ENCODE measurements at regions not wholly inside any gene's neighbourhood (a gene's known extent, or its start where the extent isn't known, plus 50 kb on each side); places are given as distances from the start of the nearest gene placed in this dataset.
"Not testable (repeated sequence)": the region's sequence is repeated elsewhere in the genome, so short reads cannot be mapped to it uniquely, and the experiment has no call there.

DNA sequence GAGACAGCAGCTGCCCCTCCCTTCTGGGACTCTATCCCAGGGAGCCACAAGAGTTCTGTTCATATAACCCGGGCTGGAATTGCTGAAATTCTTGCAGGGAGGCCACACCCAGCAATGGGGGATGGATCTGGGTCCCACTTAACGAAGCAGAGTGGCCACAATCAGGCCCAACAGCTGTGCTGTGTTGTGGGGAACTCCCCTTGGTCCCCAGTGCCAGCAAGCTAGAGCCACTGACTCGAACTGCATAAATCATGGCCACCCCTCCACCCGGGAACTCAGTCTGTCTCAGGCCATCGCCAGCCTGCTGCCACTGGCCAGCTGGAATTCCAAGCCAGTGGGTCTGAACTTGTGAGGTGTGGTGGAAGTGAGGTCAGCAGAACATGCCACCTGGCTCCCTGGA lies 111.1 kb downstream of the KLF8 start:
- DNase-seq, result no peak

- peak in 1 of 2 donors; percentile 16 for DNase-seq
Observed at GRCh38 chrX:56343664-56344063, 111.5 kb downstream of the KLF8 start.

- not testable (repeated sequence) for DNase-seq
Observed at GRCh38 chrX:56358145-56358544, 126.0 kb downstream of the KLF8 start.

GRCh38 chrX:56365171-56365570 lies 133.0 kb downstream of the KLF8 start:
- DNase-seq, result peak in 1 of 2 donors; percentile 50

GRCh38 chrX:56366901-56367300 lies 134.7 kb downstream of the KLF8 start:
- DNase-seq, result no peak

DNA sequence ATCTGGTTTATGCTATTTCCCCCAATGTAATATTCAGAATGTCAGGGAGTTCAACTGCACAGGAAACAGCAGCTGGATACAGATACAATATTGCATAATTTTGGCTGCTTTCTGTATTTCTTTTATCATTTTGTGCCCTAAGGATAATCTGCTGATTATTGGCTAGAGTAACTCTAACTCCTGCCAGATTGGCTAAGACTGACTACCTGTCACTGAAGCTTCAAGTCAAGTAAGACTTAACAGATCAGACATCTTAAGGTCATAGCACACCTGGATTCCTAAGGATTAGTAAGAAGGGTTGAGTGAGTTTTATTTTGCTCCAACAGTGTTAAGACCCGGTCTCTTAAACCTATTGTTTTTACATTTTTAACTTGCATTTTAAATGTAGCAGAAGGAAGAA lies 136.8 kb downstream of the KLF8 start:
- DNase-seq, result no peak

DNA sequence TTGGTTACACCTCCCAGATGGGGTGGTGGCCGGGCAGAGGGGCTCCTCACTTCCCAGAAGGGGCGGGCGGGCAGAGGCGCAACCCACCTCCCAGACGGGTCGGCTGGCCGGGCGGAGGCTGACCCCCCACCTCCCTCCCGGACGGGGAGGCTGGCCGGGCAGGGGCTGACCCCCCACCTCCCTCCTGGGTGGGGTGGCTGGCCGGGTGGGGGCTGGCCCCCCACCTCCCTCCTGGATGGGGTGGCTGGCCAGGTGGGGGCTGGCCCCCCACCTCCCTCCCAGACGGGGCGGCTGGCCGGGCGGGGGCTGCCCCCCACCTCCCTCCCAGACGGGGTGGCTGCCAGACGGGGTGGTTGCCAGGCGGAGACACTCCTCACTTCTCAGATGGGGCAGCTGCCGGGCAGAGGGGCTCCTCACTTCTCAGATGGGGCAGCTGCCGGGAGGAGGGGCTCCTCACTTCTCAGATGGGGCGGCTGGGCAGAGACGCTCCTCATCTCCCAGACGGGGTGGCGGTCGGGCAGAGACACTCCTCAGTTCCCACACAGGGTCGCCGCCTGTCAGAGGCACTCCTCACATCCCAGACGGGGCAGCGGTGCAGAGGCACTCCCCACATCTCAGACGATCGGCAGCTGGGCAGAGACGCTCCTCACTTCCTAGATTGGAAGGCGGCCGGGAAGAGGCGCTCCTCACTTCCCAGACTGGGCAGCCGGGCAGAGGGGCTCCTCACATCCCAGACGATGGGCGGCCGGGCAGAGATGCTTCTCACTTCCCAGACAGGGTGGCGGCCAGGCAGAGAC lies 148.0 kb downstream of the KLF8 start:
- not testable (repeated sequence) for DNase-seq

GRCh38 chrX:56382278-56382677 lies 150.1 kb downstream of the KLF8 start:
- DNase-seq, result no peak

GRCh38 chrX:56385336-56385735 lies 153.2 kb downstream of the KLF8 start:
- peak; percentile 26 to 28 for DNase-seq

GRCh38 chrX:56385960-56386359 lies 153.8 kb downstream of the KLF8 start:
- DNase-seq, result no peak

- peak in 1 of 2 donors; percentile 37 for DNase-seq
Observed at GRCh38 chrX:56397636-56398035, 165.5 kb downstream of the KLF8 start.

- no peak for DNase-seq
Observed at GRCh38 chrX:56402207-56402606, 161.2 kb upstream of the UBQLN2 start.

DNA sequence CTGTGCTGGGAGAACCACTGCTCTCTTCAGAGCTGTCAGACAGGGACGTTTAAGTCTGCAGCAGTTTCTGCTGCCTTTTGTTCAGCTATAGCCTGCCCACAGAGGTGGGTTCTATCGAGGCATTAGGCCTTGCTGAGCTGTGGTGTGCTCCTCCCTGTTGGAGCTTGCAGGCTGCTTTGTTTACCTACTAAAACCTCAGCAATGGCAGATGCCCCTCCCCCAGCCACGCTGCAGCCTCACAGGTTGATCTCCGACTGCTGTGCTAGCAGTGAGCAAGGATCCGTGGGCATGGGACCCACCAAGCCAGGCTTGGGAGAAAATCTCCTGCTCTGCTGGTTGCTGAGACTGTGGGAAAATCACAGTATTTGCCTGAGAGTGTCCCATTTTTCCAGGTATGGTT lies 133.8 kb upstream of the UBQLN2 start:
- DNase-seq, result no peak

DNA sequence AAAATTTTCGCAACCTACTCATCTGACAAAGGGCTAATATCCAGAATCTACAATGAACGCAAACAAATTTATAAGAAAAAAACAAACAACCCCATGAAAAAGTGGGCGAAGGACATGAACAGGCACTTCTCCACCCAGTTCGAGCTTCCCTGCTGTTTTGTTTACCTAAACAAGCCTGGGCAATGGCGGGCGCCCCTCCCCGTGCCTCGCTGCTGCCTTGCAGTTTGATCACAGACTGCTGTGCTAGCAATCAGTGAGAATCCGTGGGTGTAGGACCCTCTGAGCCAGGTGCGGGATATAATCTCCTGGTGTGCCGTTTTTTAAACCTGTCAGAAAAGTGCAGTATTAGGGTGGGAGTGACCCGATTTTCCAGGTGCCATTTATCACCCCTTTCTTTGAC lies 111.4 kb upstream of the UBQLN2 start:
- DNase-seq, result not testable (repeated sequence)

DNA sequence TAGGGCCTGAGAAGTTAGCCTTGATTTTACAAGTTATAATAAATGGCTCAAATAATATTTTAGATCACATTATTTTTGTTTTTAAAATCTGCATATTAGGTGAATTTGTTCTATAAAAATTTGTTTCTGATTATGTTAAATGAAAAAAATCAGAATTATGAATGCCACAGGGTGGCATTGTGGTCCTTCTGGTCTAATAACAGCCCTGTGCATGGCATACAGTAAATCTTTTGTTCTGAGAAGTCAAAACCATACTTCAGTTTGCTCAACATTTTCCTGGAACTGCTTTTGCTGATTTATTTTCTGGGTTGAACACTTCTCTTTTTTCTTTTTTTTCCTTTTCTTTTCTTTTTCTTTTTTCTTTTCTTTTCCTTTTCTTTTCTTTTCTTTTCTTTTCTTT lies 101.0 kb upstream of the UBQLN2 start:
- DNase-seq, result no peak

- DNase-seq, result no peak
Observed at GRCh38 chrX:56468441-56468840, 95.0 kb upstream of the UBQLN2 start.

GRCh38 chrX:56494923-56495322 lies 68.5 kb upstream of the UBQLN2 start:
- peak in 1 of 2 donors; percentile 2 for DNase-seq

DNA sequence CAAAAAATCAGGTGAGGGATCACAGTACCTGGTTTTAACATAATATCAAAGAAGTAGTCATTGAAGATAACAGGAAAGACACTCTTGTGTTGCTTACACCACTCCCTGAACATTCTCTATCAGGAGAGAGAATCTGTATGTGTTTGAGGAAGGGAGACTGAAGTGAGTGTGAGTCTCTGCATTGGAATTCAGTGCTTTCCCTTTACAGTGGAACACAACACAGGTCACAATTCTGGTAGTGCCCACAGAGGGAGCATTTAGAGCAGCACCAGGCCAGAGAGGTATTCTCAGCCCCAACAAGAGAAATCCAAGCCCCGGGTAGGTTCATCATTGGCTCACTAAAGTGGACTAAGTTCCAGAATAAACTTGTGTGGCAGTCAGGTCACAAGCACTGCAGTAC lies 64.7 kb upstream of the UBQLN2 start:
- no peak for DNase-seq

DNA sequence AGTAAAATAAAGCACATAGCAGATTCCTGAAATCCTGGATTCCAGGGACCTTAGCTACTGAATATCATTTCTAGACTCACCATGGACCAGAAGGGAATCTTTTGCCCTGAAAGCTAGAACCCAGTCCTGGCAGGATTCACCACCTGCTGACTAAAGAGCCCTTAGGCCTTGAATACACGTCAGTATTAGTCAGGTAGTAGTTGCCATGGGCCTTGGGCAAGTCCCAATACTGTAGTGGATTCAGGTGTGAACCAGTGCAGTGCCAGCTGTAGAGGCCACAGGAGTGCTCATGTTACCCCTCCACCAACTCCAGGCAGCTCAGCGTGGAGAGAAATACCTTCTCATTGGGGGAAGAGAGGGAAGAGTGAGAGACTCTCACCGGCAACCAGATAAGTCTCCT lies 64.1 kb upstream of the UBQLN2 start:
- no peak for DNase-seq

DNA sequence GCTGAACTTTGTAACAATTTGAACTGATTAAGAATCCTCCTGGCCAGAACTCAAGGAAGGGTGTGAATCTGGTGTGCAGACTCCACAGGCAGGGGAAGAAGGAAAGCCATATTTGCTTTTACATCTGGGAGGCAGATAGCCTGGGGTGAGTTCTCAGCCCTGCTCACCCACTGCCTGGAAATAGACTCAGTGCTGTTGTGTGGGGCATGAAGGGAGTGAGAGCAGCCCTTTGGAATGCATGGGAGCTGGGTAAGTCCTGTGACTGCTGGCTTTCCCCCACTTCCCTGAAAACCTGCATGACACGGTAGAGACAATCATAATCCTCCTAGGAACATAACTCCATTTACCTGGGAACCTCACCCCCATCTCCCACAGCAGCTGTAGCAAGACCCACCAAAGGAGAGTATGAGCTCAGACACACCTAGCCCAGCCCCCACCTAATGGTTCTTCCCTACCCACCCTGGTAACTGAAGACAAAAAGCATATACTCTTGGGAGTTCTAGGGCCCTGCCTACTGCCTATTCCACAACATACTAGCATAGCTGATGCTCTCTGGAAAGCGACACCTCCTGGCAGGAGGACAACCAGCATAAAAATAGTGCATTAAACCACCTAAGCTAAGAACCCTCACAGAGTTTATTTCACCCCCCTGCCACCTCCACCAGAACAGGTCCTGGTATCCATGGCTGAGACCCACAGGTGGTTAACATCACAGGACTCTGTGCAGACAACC lies 59.3 kb upstream of the UBQLN2 start:
- no peak for DNase-seq

DNA sequence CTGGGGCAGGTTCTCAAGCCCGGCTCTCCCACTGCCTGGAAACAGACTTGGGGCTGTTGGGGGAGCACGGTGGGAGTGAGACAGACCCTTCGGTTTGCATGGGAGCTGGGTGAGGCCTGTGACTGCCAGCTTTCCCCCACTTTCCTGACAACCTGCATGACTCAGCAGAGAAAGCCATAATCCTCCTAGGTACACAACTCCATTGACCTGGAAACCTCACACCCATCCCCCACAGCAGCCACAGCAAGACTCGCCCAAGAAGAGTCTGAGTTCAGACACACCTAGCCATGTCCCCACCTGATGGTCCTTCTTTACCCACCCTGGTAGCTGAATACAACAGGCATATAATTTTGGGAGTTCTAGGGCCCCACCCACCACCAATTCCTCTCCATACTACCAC lies 57.6 kb upstream of the UBQLN2 start:
- DNase-seq, result no peak

Measured in CD4-positive, alpha-beta T cell treated with Interleukin-4 for 1 hour (primary cell).